Upper lobe of left lung (tissue), 6 donors: ENCODE measurements at regions not wholly inside any gene's neighbourhood (a gene's known extent, or its start where the extent isn't known, plus 50 kb on each side); places are given as distances from the start of the nearest gene placed in this dataset.

Experiments
- ATAC-seq, 2 donors: fragments of 200-7000 bp; cut with Tn5 transposase; one replicate each; pipeline ENCODE4 v1.9.1; 2022; ENCODE audit warnings: mild to moderate bottlenecking in 2 of 2, moderate library complexity in 2 of 2; ENCODE audit not compliant: low FRiP score in 2 of 2
- DNase-seq, 2 donors: peaks; one replicate each; pipeline ENCODE4 v3.0.0-alpha.2; 2019 to 2020
- H3K27ac ChIP-seq, 4 donors: fragments of 200-600 bp; sonication (generic); one replicate each; pipeline ENCODE4 v1.5.1; 2016 to 2019
- H3K27me3 ChIP-seq, 4 donors: fragments of 200-600 bp; sonication (generic); one replicate each; pipeline ENCODE4 v1.5.1; 2017 to 2019
- H3K36me3 ChIP-seq, 4 donors: fragments of 200-600 bp; sonication (generic); one replicate each; pipeline ENCODE4 v1.5.1; 2016 to 2019
- H3K4me1 ChIP-seq, 4 donors: fragments of 200-600 bp; sonication (generic); one replicate each; pipeline ENCODE4 v1.5.1; 2018 to 2019
- H3K4me3 ChIP-seq, 4 donors: fragments of 200-600 bp; sonication (generic); one replicate each; pipeline ENCODE4 v1.5.1; 2017 to 2019; ENCODE audit warnings: mild to moderate bottlenecking in 2 of 4, moderate library complexity in 1 of 4
- H3K9me3 ChIP-seq, 4 donors: fragments of 200-600 bp; sonication (generic); one replicate each; pipeline ENCODE4 v1.5.1; 2018 to 2019
- CTCF ChIP-seq, 6 experiments: fragments of 450-650 bp in 4 of 6; fragments of 200-600 bp in 2 of 6; sonication (generic) in 2 of 6; IDR thresholded peaks; one replicate each; pipeline ENCODE4 v1.5.1; 2016 to 2019; ENCODE audit warnings: antibody characterized with exemption in 6 of 6
- EP300 ChIP-seq, 4 donors: sonication (generic); formaldehyde crosslinking; IDR thresholded peaks; one replicate each; pipeline ENCODE4 v1.5.1; 2017; ENCODE audit warnings: antibody characterized with exemption in 4 of 4, control low read depth in 2 of 4
- POLR2A ChIP-seq, 4 donors: fragments of 450-650 bp; IDR thresholded peaks; one replicate each; pipeline ENCODE4 v1.5.1; 2016 to 2017; ENCODE audit warnings: antibody characterized with exemption in 4 of 4, mild to moderate bottlenecking in 2 of 4
- POLR2AphosphoS5 ChIP-seq, 2 donors: sonication (generic); formaldehyde crosslinking; IDR thresholded peaks; one replicate each; pipeline ENCODE4 v1.5.1; 2017; ENCODE audit warnings: antibody characterized with exemption in 2 of 2
- WGBS, 2 donors: methylation state at CpG; one replicate each; pipeline ENCODE4 v1.1.5; 2017 to 2018; 5-methylcytosine and 5-hydroxymethylcytosine counted together
- donor health status: DM: no; HTN: no; CAD: no; lungs with moderate emphysema.
- donor health status: DM: no; HTN: yes; CAD: no; lungs with severe emphysema.

- H3K36me3 ChIP-seq = no peaks in the 10 kb centered on the region
- 72 to 79% methylated on average over 14 of the region's 14 CpGs for WGBS, 2 donors
- H3K27me3 ChIP-seq = no peaks in the 10 kb centered on the region
- H3K27ac ChIP-seq = no peak overlapping the region
- ATAC-seq (no peak), DNase-seq (no peak)
- TF ChIP-seq CTCF (IDR thresholded peaks at IDR 0.05) (no peak), POLR2A (IDR thresholded peaks at IDR 0.05) (no peak), POLR2AphosphoS5 (IDR thresholded peaks at IDR 0.05) (no peak), EP300 (IDR thresholded peaks at IDR 0.05) (no peak)
- H3K9me3 ChIP-seq = no peaks in the 10 kb centered on the region
- no peak overlapping the region for H3K4me3 ChIP-seq
- no peaks in the 10 kb centered on the region for H3K4me1 ChIP-seq
These were observed 677.5 kb upstream of the FSHR start for GRCh38 chr2:49831698-49832367.

- no peak for DNase-seq
- no peaks in the 10 kb centered on the region for H3K27me3 ChIP-seq
- no peak overlapping the region for H3K27ac ChIP-seq
- WGBS, 2 donors = 64 to 76% methylated on average over 3 of the region's 3 CpGs
- H3K4me1 ChIP-seq = no peaks in the 10 kb centered on the region
- H3K4me3 ChIP-seq = no peak overlapping the region
- no peaks in the 10 kb centered on the region for H3K9me3 ChIP-seq
- ATAC-seq = no peak
- H3K36me3 ChIP-seq = no peaks in the 10 kb centered on the region
- TF ChIP-seq POLR2AphosphoS5 (IDR thresholded peaks at IDR 0.05) (no peak), POLR2A (IDR thresholded peaks at IDR 0.05) (no peak), EP300 (IDR thresholded peaks at IDR 0.05) (no peak), CTCF (IDR thresholded peaks at IDR 0.05) (no peak)
These were observed 676.5 kb upstream of the FSHR start for GRCh38 chr2:49830846-49831245.

GRCh38 chr2:49827366-49827765, 673.1 kb upstream of the FSHR start:
- Histone ChIP-seq H3K9me3 (peaks cover 0 to 9% (median 0%) of the 10 kb centered on the region in 4 donors), H3K4me1 (no peaks in the 10 kb centered on the region), H3K27me3 (no peaks in the 10 kb centered on the region), H3K27ac (no peak overlapping the region), H3K36me3 (no peaks in the 10 kb centered on the region), H3K4me3 (no peak overlapping the region)
- no peak for TF ChIP-seq EP300 (IDR thresholded peaks at IDR 0.05)
- no peak for TF ChIP-seq POLR2A (IDR thresholded peaks at IDR 0.05)
- no peak for TF ChIP-seq CTCF (IDR thresholded peaks at IDR 0.05)
- TF ChIP-seq POLR2AphosphoS5 (IDR thresholded peaks at IDR 0.05) = no peak
- ATAC-seq (no peak), DNase-seq (no peak)
- 81 to 88% methylated on average over 3 to 5 of the region's 5 CpGs for WGBS, 2 donors

- ATAC-seq (no peak), DNase-seq (no peak)
- no peaks in the 10 kb centered on the region for H3K27me3 ChIP-seq
- H3K27ac ChIP-seq = no peak overlapping the region
- H3K4me1 ChIP-seq = no peaks in the 10 kb centered on the region
- no peaks in the 10 kb centered on the region for H3K36me3 ChIP-seq
- no peaks in the 10 kb centered on the region for H3K9me3 ChIP-seq
- no peak for TF ChIP-seq EP300 (IDR thresholded peaks at IDR 0.05)
- TF ChIP-seq POLR2AphosphoS5 (IDR thresholded peaks at IDR 0.05) = no peak
- TF ChIP-seq CTCF (IDR thresholded peaks at IDR 0.05) = no peak
- no peak for TF ChIP-seq POLR2A (IDR thresholded peaks at IDR 0.05)
- H3K4me3 ChIP-seq = no peak overlapping the region
- 68 to 88% methylated on average over 1 of the region's 1 CpG for whole genome bisulfite sequencing, 2 donors
These were observed 658.9 kb upstream of the FSHR start for GRCh38 chr2:49813208-49813607.

- ATAC-seq = no peak
- Histone ChIP-seq H3K27ac (no peak overlapping the region), H3K36me3 (no peaks in the 10 kb centered on the region), H3K4me3 (no peak overlapping the region), H3K9me3 (no peaks in the 10 kb centered on the region), H3K4me1 (no peaks in the 10 kb centered on the region), H3K27me3 (no peaks in the 10 kb centered on the region)
- TF ChIP-seq CTCF (IDR thresholded peaks at IDR 0.05) (no peak), POLR2A (IDR thresholded peaks at IDR 0.05) (no peak), EP300 (IDR thresholded peaks at IDR 0.05) (no peak), POLR2AphosphoS5 (IDR thresholded peaks at IDR 0.05) (no peak)
- no peak for DNase-seq
These were observed 658.4 kb upstream of the FSHR start for GRCh38 chr2:49812730-49813129.
